ENCODE measurements at regions not wholly inside any gene's neighbourhood (a gene's known extent, or its start where the extent isn't known, plus 50 kb on each side); places are given as distances from the start of the nearest gene placed in this dataset.

DNA sequence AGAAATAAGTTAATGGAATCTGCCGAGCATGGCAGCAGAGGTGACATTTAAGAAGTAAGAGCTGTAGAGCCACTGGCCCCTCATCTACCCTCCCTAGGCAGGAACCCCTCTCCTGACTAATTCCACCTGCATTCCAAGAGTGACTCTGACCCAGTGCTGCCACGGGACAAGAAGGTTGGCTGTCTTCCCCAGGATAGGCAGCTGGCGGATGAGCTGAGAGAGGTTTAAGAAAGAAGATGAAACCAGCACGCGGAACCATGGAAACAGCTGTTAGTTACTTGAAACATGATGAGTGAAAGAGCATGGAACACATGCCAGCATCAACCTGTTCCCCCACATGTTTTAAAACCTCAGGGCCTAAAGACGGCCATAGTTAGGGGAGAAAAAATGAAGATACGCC is 74.1 kb downstream of the RND3 start:
- TF ChIP-seq EZH2 (IDR thresholded peaks at IDR 0.05; ENCODE audit: insufficient read depth, poor library complexity, severe bottlenecking) (no peak), EZH2phosphoT487 (IDR thresholded peaks at IDR 0.05; ENCODE audit: insufficient read depth, low read depth) (no peak)
